Transverse colon (tissue), 3 donors: ENCODE measurements at regions not wholly inside any gene's neighbourhood (a gene's known extent, or its start where the extent isn't known, plus 50 kb on each side); places are given as distances from the start of the nearest gene placed in this dataset.

Experiments
- POLR2A ChIP-seq: fragments of 450-650 bp; IDR thresholded peaks from one replicate; pipeline ENCODE4 v1.6.1; 2016; ENCODE audit warnings: antibody characterized with exemption, mild to moderate bottlenecking, moderate library complexity
- TF ChIP-seq, protein P1 (sequence below), 5 experiments: fragments of 200-600 bp in 3 of 5; fragments of 450-650 bp in 2 of 5; sonication (generic) in 3 of 5; IDR thresholded peaks; 1 replicate in 2 of 5; 2 replicates in 3 of 5; pipeline ENCODE4 v1.5.1; 2016 to 2017; ENCODE audit warnings: antibody characterized with exemption in 5 of 5, inconsistent platforms in 3 of 5, mild to moderate bottlenecking in 2 of 5, moderate library complexity in 1 of 5

DNA sequence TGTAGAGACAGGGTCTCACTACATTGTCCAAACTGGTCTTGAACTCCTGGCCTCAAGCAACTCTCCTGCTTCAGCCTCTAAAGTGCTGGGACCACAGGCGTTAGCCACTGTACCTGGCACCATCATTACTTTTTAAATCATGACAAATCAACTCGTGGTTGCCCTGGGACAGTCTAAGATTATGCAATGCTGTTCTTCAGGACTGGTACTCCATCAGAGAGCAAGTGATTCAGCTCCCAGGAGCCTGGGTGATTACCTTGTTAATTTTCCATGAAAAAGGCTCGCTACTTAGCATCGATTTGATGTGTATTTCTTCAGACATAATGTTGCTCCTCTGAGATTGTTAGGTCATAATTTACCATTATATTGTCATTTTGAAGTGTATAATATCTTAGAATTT, 158.9 kb upstream of the STEAP4 start:
- TF ChIP-seq, protein P1, sequence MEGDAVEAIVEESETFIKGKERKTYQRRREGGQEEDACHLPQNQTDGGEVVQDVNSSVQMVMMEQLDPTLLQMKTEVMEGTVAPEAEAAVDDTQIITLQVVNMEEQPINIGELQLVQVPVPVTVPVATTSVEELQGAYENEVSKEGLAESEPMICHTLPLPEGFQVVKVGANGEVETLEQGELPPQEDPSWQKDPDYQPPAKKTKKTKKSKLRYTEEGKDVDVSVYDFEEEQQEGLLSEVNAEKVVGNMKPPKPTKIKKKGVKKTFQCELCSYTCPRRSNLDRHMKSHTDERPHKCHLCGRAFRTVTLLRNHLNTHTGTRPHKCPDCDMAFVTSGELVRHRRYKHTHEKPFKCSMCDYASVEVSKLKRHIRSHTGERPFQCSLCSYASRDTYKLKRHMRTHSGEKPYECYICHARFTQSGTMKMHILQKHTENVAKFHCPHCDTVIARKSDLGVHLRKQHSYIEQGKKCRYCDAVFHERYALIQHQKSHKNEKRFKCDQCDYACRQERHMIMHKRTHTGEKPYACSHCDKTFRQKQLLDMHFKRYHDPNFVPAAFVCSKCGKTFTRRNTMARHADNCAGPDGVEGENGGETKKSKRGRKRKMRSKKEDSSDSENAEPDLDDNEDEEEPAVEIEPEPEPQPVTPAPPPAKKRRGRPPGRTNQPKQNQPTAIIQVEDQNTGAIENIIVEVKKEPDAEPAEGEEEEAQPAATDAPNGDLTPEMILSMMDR (IDR thresholded peaks at IDR 0.05) = no peak
- TF ChIP-seq POLR2A = no peak
